Endothelial cell of umbilical vein (primary cell): ENCODE measurements at regions not wholly inside any gene's neighbourhood (a gene's known extent, or its start where the extent isn't known, plus 50 kb on each side); places are given as distances from the start of the nearest gene placed in this dataset.

Source experiments
- BruUV-seq: library from RNA; stranded (reverse); fragments of 400-500 nt; replicated peaks from 2 replicates; lab custom pipeline; 2021; lab: Mats Ljungman, UMichigan
- CTCF ChIA-PET: fragments of 300-600, 350-600 bp; sonication (Branson Sonifier 250); formaldehyde crosslinking; loops from one replicate; lab custom pipeline; 2021; ENCODE audit warnings: antibody characterized with exemption, inconsistent platforms; lab: Charles Lee
- POLR2A ChIA-PET: fragments of 300-600, 350-600 bp; sonication (Branson Sonifier 250); formaldehyde crosslinking; loops from one replicate; lab custom pipeline; 2021; ENCODE audit warnings: antibody characterized with exemption, inconsistent platforms; lab: Charles Lee
- DNase-seq: peaks from one replicate; pipeline ENCODE4 v3.0.0-alpha.2; 2011; ENCODE audit warnings: low read depth, low spot score
- FAIRE-seq: peaks from 2 replicates; lab custom pipeline; 2011; peaks lifted over from hg19 to GRCh38; lab: Jason Lieb, UNC
- H2AFZ ChIP-seq: 2 replicates; pipeline ENCODE4 v1.6.0; 2012; ENCODE audit warnings: low read depth, low read length, control low read depth, inconsistent platforms
- H3K27ac ChIP-seq: 2 replicates; pipeline ENCODE4 v1.5.1; 2011; ENCODE audit warnings: low read depth, mild to moderate bottlenecking, control low read depth, low read length, moderate library complexity; ENCODE audit not compliant: insufficient read depth
- H3K27me3 ChIP-seq, 2 experiments: 2 replicates each; pipeline versions ENCODE4 v1.6.0 to v1.6.1; 2011; ENCODE audit warnings: low read length in 2 of 2, mixed read lengths in 1 of 2; ENCODE audit not compliant: control insufficient read depth in 2 of 2, insufficient read depth in 2 of 2
- H3K36me3 ChIP-seq, 2 experiments: 2 replicates in 1 of 2; 3 replicates in 1 of 2; pipeline ENCODE4 v1.5.1; 2011; ENCODE audit warnings: low read length in 2 of 2, mild to moderate bottlenecking in 1 of 2, moderate library complexity in 1 of 2; ENCODE audit not compliant: control insufficient read depth in 2 of 2, insufficient read depth in 2 of 2; ENCODE audit errors: extremely low read depth in 1 of 2
- H3K4me1 ChIP-seq: 3 replicates; pipeline ENCODE4 v1.5.1; 2011; ENCODE audit warnings: mild to moderate bottlenecking, low read length; ENCODE audit not compliant: control insufficient read depth, insufficient read depth; ENCODE audit errors: extremely low read depth
- H3K4me2 ChIP-seq: 2 replicates; pipeline ENCODE4 v1.6.1; 2011; ENCODE audit warnings: low read length, control low read depth, mixed read lengths; ENCODE audit not compliant: insufficient read depth
- H3K4me3 ChIP-seq, 3 experiments: fragments of 200-600 bp in 1 of 3; sonication (generic), shearing (Covaris generic) in 1 of 3; replicated peaks in 1 of 3; 2 replicates each; pipeline ENCODE4 v1.5.1; 2011 to 2016; ENCODE audit warnings: control low read depth in 3 of 3, low read length in 3 of 3, mild to moderate bottlenecking in 2 of 3, inconsistent platforms in 1 of 3, low read depth in 1 of 3, moderate library complexity in 1 of 3; ENCODE audit not compliant: insufficient read depth in 1 of 3
- H3K79me2 ChIP-seq: 2 replicates; pipeline ENCODE4 v1.6.0; 2012; ENCODE audit warnings: low read length, inconsistent platforms; ENCODE audit not compliant: control insufficient read depth, insufficient read depth
- H3K9ac ChIP-seq: replicated peaks from 2 replicates; pipeline ENCODE3; 2011; ENCODE audit warnings: low read length, control low read depth; ENCODE audit not compliant: insufficient read depth; ENCODE audit errors: extremely low read depth
- H3K9me1 ChIP-seq: replicated peaks from 3 replicates; pipeline ENCODE4 v1.6.0; 2011; ENCODE audit warnings: mild to moderate bottlenecking, low read length; ENCODE audit not compliant: control insufficient read depth, insufficient read depth; ENCODE audit errors: extremely low read depth
- H3K9me3 ChIP-seq: replicated peaks from 2 replicates; pipeline ENCODE4 v1.5.1; 2012; ENCODE audit warnings: low read length, inconsistent platforms; ENCODE audit not compliant: control insufficient read depth, insufficient read depth
- H4K20me1 ChIP-seq: replicated peaks from 2 replicates; pipeline ENCODE3; 2011; ENCODE audit warnings: mild to moderate bottlenecking, low read length; ENCODE audit not compliant: control insufficient read depth, insufficient read depth; ENCODE audit errors: extremely low read depth
- EZH2 ChIP-seq: IDR thresholded peaks from 2 replicates; pipeline ENCODE4 v1.6.1; 2012; ENCODE audit warnings: borderline replicate concordance, low read depth, mild to moderate bottlenecking, moderate library complexity, low read length, inconsistent platforms; ENCODE audit not compliant: severe bottlenecking
- FOS ChIP-seq: IDR thresholded peaks from 2 replicates; pipeline ENCODE4 v1.6.1; 2011; ENCODE audit warnings: mild to moderate bottlenecking, low read length, moderate library complexity, borderline replicate concordance; ENCODE audit not compliant: insufficient read depth
- GATA2 ChIP-seq: IDR thresholded peaks from 2 replicates; pipeline ENCODE4 v1.7.0; 2011; ENCODE audit warnings: low read depth, mild to moderate bottlenecking, moderate library complexity, mixed read lengths, low read length; ENCODE audit not compliant: insufficient read length, insufficient read depth
- JUN ChIP-seq: IDR thresholded peaks from 2 replicates; pipeline ENCODE4 v1.6.1; 2011; ENCODE audit warnings: borderline replicate concordance, low read depth; ENCODE audit not compliant: insufficient read length, insufficient read depth
- MYC ChIP-seq: IDR thresholded peaks from one replicate; pipeline ENCODE4 v1.6.1; 2011; ENCODE audit warnings: mild to moderate bottlenecking, low read depth, low read length
- POLR2A ChIP-seq: IDR thresholded peaks from 2 replicates; pipeline ENCODE4 v1.6.1; 2012; ENCODE audit warnings: low read depth, mild to moderate bottlenecking, control low read depth, low read length
- POLR2AphosphoS5 ChIP-seq: IDR thresholded peaks from 2 replicates; pipeline ENCODE4 v1.6.1; 2012; ENCODE audit warnings: low read depth, mild to moderate bottlenecking, control low read depth, low read length, moderate library complexity; ENCODE audit not compliant: insufficient read depth
- dilution Hi-C: fragments of 300-500 bp; cut with MboI; formaldehyde crosslinking; loops from one replicate; pipeline ENCODE4 v1.15.0; 2019; ENCODE audit warnings: low sequenced_read_pairs; ENCODE audit not compliant: extremely low pct_ligation_motif_present
- intact Hi-C: fragments of 100-400 bp; cut with micrococcal nuclease; formaldehyde crosslinking; loops from one replicate; pipeline ENCODE4 v1.10.0; 2022
- TF ChIP-seq, protein P1 (sequence below), 2 donors: IDR thresholded peaks; 1 replicate in 1 of 2; 2 replicates in 1 of 2; pipeline ENCODE4 v1.5.1; 2011; ENCODE audit warnings: low read length in 2 of 2, mild to moderate bottlenecking in 2 of 2, moderate library complexity in 2 of 2, control low read depth in 1 of 2, inconsistent platforms in 1 of 2, low read depth in 1 of 2; ENCODE audit not compliant: insufficient read depth in 1 of 2; ENCODE audit errors: extremely low read depth in 1 of 2
- TF ChIP-seq, protein P2 (sequence below): IDR thresholded peaks from 2 replicates; pipeline ENCODE4 v1.6.1; 2011; ENCODE audit not compliant: insufficient read depth, insufficient read length

DNA sequence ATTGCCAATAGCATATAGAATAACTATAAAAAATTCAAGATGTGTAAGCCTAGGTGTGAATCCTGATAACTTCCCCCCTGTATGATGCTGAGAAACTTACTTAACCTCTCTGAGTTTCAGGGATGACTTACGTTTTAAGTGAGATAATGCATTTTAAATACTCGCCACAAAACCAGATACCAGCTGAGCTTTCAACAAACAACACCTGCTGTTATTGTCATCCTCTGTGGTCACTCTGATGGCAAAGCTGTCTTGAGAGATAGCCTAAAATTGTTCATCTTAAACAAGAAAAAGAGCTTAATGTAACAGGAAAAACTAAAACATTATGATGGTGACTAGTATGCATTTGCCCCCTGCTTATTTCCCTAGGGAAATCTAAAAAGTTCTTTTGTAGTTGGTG lies 131.5 kb downstream of the RAD51AP2 start:
- TF ChIP-seq EZH2 = no peak
- TF ChIP-seq GATA2 = no peak
- TF ChIP-seq POLR2A = no peak
- no peak for TF ChIP-seq POLR2AphosphoS5
- TF ChIP-seq, protein P1, sequence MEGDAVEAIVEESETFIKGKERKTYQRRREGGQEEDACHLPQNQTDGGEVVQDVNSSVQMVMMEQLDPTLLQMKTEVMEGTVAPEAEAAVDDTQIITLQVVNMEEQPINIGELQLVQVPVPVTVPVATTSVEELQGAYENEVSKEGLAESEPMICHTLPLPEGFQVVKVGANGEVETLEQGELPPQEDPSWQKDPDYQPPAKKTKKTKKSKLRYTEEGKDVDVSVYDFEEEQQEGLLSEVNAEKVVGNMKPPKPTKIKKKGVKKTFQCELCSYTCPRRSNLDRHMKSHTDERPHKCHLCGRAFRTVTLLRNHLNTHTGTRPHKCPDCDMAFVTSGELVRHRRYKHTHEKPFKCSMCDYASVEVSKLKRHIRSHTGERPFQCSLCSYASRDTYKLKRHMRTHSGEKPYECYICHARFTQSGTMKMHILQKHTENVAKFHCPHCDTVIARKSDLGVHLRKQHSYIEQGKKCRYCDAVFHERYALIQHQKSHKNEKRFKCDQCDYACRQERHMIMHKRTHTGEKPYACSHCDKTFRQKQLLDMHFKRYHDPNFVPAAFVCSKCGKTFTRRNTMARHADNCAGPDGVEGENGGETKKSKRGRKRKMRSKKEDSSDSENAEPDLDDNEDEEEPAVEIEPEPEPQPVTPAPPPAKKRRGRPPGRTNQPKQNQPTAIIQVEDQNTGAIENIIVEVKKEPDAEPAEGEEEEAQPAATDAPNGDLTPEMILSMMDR (IDR thresholded peaks at IDR 0.05; ENCODE audit: extremely low read depth in 1 of 2, insufficient read depth in 1 of 2, low read depth in 1 of 2, low read length in 2 of 2) = no peak
- TF ChIP-seq JUN = no peak
- no peak for TF ChIP-seq FOS
- TF ChIP-seq, protein P2, sequence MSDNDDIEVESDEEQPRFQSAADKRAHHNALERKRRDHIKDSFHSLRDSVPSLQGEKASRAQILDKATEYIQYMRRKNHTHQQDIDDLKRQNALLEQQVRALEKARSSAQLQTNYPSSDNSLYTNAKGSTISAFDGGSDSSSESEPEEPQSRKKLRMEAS = no peak
- no peak for TF ChIP-seq MYC
- ChIA-PET CTCF (no interaction called here), POLR2A (no interaction called here)
- Histone ChIP-seq H4K20me1 (no peaks in the 10 kb centered on the region), H2AFZ (no peak overlapping the region), H3K36me3 (no peaks in the 10 kb centered on the region), H3K27ac (no peak overlapping the region), H3K4me2 (no peak overlapping the region), H3K27me3 (no peaks in the 10 kb centered on the region), H3K9me3 (no peaks in the 10 kb centered on the region), H3K4me1 (no peaks in the 10 kb centered on the region), H3K4me3 (no peak overlapping the region), H3K9me1 (no peaks in the 10 kb centered on the region), H3K9ac (no peak overlapping the region), H3K79me2 (no peaks in the 10 kb centered on the region)
- intact Hi-C loops = no loop called here
- FAIRE-seq (no peak), DNase-seq (no peak)
- dilution Hi-C loops = no loop called here
- no TSS peak for BruUV-seq
